Body of pancreas (tissue), 4 donors: ENCODE measurements at regions not wholly inside any gene's neighbourhood (a gene's known extent, or its start where the extent isn't known, plus 50 kb on each side); places are given as distances from the start of the nearest gene placed in this dataset.

Experiments
- ATAC-seq: fragments of 150-250 bp; one replicate; pipeline ENCODE4 v1.9.1; 2016
- DNase-seq, 4 donors: peaks; one replicate each; pipeline ENCODE4 v3.0.0-alpha.2; 2019
- H3K27ac ChIP-seq, 4 donors: fragments of 200-600 bp; sonication (generic); 1 replicate in 3 of 4; 2 replicates in 1 of 4; pipeline versions ENCODE4 v1.5.1 to v1.6.1; 2016 to 2019; ENCODE audit warnings: mild to moderate bottlenecking in 1 of 4, mixed read lengths in 1 of 4, moderate library complexity in 1 of 4
- H3K27me3 ChIP-seq, 2 donors: fragments of 200-600 bp; sonication (generic); one replicate each; pipeline ENCODE4 v1.6.0; 2016; ENCODE audit warnings: mild to moderate bottlenecking in 1 of 2
- H3K36me3 ChIP-seq, 2 donors: fragments of 200-600 bp; sonication (generic); replicated peaks in 1 of 2; 2 replicates each; pipeline ENCODE4 v1.5.1; 2016; ENCODE audit warnings: low read depth in 2 of 2; ENCODE audit not compliant: insufficient read depth in 1 of 2
- H3K4me1 ChIP-seq: fragments of 200-600 bp; sonication (generic); one replicate; pipeline ENCODE4 v1.6.0; 2016
- H3K4me3 ChIP-seq, 2 donors: fragments of 200-600 bp; sonication (generic); 1 replicate in 1 of 2; 2 replicates in 1 of 2; pipeline ENCODE4 v1.5.1; 2016 to 2019
- H3K9me3 ChIP-seq, 3 donors: fragments of 200-600 bp; sonication (generic); 1 replicate in 2 of 3; 2 replicates in 1 of 3; pipeline ENCODE4 v1.5.1; 2016
- POLR2A ChIP-seq, 3 donors: fragments of 450-650 bp; IDR thresholded peaks; one replicate each; pipeline ENCODE4 v1.6.1; 2016; ENCODE audit warnings: antibody characterized with exemption in 3 of 3, mild to moderate bottlenecking in 2 of 3
- WGBS, 2 donors: methylation state at CpG; one replicate each; pipeline ENCODE4 v1.1.5; 2017; 5-methylcytosine and 5-hydroxymethylcytosine counted together
- intact Hi-C: fragments of 100-400 bp; cut with DNase I; formaldehyde crosslinking; loops from one replicate; pipeline ENCODE4 v1.15.1; 2023
- TF ChIP-seq, protein P1 (sequence below), 7 experiments: fragments of 450-650 bp in 4 of 7; fragments of 200-600 bp in 3 of 7; sonication (generic) in 3 of 7; IDR thresholded peaks; one replicate each; pipeline ENCODE4 v1.5.1; 2016 to 2019; ENCODE audit warnings: antibody characterized with exemption in 7 of 7

DNA sequence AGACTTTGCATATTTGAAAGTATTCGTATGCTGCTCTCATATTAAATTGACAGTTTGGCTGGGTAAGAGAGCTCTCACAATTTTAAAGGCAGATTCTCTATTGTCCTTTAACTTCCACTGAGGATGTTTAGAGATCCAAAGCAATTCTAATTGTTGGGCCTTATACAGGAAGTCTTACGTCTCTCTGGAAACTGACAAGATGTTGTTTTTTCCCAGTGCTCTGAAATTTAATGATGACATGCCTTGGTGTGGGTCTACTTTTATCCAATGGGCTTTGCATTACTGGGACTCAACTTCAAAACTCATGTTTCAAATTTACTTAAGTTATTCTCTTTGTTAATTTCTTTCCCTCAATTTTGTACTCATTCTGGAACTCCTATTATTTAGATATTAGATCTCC lies 191.5 kb downstream of the SNX18 start:
- H3K27me3 ChIP-seq = no peaks in the 10 kb centered on the region
- ATAC-seq = no peak
- no peaks in the 10 kb centered on the region for H3K9me3 ChIP-seq
- no peak for TF ChIP-seq POLR2A (IDR thresholded peaks at IDR 0.05)
- TF ChIP-seq, protein P1, sequence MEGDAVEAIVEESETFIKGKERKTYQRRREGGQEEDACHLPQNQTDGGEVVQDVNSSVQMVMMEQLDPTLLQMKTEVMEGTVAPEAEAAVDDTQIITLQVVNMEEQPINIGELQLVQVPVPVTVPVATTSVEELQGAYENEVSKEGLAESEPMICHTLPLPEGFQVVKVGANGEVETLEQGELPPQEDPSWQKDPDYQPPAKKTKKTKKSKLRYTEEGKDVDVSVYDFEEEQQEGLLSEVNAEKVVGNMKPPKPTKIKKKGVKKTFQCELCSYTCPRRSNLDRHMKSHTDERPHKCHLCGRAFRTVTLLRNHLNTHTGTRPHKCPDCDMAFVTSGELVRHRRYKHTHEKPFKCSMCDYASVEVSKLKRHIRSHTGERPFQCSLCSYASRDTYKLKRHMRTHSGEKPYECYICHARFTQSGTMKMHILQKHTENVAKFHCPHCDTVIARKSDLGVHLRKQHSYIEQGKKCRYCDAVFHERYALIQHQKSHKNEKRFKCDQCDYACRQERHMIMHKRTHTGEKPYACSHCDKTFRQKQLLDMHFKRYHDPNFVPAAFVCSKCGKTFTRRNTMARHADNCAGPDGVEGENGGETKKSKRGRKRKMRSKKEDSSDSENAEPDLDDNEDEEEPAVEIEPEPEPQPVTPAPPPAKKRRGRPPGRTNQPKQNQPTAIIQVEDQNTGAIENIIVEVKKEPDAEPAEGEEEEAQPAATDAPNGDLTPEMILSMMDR (IDR thresholded peaks at IDR 0.05) = no peak
- no peak for DNase-seq
- WGBS, 2 donors = 80 to 81% methylated on average over 2 of the region's 2 CpGs
- H3K4me3 ChIP-seq = no peak overlapping the region
- intact Hi-C loops = no loop called here
- H3K36me3 ChIP-seq = no peaks in the 10 kb centered on the region
- no peaks in the 10 kb centered on the region for H3K4me1 ChIP-seq
- no peak overlapping the region for H3K27ac ChIP-seq

DNA sequence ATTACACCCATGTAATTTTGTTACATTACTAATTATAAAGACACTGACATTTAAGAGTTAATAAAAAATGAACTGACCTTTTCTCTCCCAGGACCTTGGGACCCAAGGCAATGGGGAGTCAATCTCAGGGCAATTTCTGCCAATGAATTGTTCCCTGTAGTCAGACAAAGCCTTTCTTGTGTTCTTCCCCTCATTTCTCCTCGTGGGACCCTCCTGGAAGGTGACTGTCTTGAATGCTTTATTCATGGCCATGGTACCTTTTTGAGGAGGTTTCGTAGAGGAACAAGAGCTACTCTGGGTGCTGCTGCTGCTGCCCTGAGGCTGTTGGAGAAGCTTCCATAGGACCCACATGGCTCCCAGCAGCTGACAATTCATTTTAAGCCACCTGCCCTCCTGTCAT lies 190.3 kb downstream of the SNX18 start:
- DNase-seq (no peak), ATAC-seq (no peak)
- H3K4me3 ChIP-seq = no peak overlapping the region
- no peaks in the 10 kb centered on the region for H3K27me3 ChIP-seq
- no peaks in the 10 kb centered on the region for H3K9me3 ChIP-seq
- intact Hi-C loops = no loop called here
- H3K36me3 ChIP-seq = no peaks in the 10 kb centered on the region
- no peak overlapping the region for H3K27ac ChIP-seq
- TF ChIP-seq, protein P1 (IDR thresholded peaks at IDR 0.05) = no peak
- TF ChIP-seq POLR2A (IDR thresholded peaks at IDR 0.05) = no peak
- 41 to 64% methylated on average over 2 of the region's 2 CpGs for WGBS, 2 donors
- H3K4me1 ChIP-seq = no peaks in the 10 kb centered on the region

DNA sequence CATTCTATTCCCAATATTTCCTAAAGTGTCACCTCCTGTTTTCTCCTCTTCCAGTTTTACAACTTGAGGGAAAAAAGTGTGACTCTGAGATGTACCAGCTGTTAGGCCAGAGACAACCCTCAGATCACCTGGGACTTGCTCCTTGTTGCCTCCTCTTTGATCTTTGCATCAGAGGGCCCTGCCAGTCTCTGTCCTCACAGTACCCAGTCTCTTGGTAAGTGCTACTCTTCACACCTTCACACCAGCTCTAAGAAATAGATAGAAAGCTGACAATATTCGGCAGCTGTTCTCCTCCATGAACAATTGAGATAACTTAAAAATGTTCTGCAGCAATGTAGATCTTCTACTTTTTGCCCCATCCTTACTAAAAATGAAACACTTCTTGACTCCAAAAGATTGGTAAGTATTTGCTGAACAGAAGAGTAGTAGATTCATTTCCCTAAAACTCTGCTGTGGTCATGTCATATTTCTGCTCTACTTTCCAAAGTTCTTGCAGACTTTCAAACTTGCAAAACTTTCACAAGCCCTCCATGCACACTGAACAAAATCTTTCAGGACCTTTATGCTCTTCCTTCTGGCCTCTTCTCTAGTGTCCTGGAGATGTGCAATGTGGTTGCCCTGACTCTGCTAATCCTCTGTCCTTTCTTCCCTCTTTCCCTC lies 188.6 kb downstream of the SNX18 start:
- Histone ChIP-seq H3K9me3 (no peaks in the 10 kb centered on the region), H3K4me1 (no peaks in the 10 kb centered on the region), H3K27me3 (no peaks in the 10 kb centered on the region), H3K27ac (no peak overlapping the region), H3K4me3 (no peak overlapping the region), H3K36me3 (no peaks in the 10 kb centered on the region)
- ATAC-seq (no peak), DNase-seq (no peak)
- 64 to 86% methylated on average over 1 of the region's 1 CpG for WGBS, 2 donors
- no peak for TF ChIP-seq POLR2A (IDR thresholded peaks at IDR 0.05)
- TF ChIP-seq, protein P1 (IDR thresholded peaks at IDR 0.05) = no peak
- intact Hi-C loops = no loop called here

DNA sequence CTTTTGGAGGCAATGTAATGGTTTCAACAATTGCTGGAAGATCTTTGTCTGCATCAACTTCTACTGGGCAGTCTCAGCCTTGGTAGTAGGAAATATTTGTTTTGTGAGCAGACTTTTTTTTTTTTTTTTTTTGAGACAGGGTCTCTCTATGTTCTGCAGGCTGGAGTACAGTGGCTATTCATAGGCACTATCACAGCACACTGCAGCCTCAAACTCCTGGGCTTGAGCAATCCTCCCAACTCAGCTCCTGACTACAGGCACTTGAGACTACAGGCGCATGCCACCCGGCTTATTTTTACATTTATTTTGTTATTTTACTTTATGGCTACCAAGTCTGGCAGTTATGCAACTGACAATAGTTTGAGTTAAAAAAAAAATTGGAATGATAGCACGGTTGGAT lies 187.3 kb downstream of the SNX18 start:
- Histone ChIP-seq H3K27me3 (no peaks in the 10 kb centered on the region), H3K27ac (no peak overlapping the region), H3K9me3 (no peaks in the 10 kb centered on the region), H3K36me3 (no peaks in the 10 kb centered on the region), H3K4me1 (no peaks in the 10 kb centered on the region), H3K4me3 (no peak overlapping the region)
- no peak for ATAC-seq
- WGBS, 2 donors = 83 to 88% methylated on average over 3 of the region's 3 CpGs
- intact Hi-C loops = no loop called here
- no peak for DNase-seq
- TF ChIP-seq POLR2A (IDR thresholded peaks at IDR 0.05) = no peak
- TF ChIP-seq, protein P1 (IDR thresholded peaks at IDR 0.05) = no peak

DNA sequence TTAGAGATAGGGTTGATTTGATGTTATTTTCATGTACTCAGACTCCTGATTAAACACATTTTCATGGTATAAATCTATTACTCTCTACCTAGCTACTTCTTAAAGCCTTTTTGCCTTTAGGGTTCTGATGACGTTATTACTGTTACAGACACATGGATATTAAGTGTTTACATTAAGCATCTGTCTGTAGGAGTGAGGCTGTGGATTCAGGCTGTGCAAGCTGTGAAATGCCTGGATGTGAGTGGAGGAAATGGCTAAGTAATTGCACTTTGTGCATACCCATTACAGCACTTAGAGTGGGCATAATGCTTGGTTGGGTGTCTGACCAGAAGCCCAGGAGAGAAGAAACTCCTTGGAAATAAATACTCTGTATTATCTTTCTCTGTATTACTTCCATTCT lies 186.8 kb downstream of the SNX18 start:
- DNase-seq (no peak), ATAC-seq (no peak)
- intact Hi-C loops = no loop called here
- H3K4me1 ChIP-seq = no peaks in the 10 kb centered on the region
- 47 to 57% methylated on average over 1 of the region's 1 CpG for WGBS, 2 donors
- no peak overlapping the region for H3K4me3 ChIP-seq
- H3K36me3 ChIP-seq = no peaks in the 10 kb centered on the region
- H3K27me3 ChIP-seq = no peaks in the 10 kb centered on the region
- H3K27ac ChIP-seq = no peak overlapping the region
- H3K9me3 ChIP-seq = no peaks in the 10 kb centered on the region
- no peak for TF ChIP-seq POLR2A (IDR thresholded peaks at IDR 0.05)
- TF ChIP-seq, protein P1 (IDR thresholded peaks at IDR 0.05) = no peak
